ENCODE measurements at regions not wholly inside any gene's neighbourhood (a gene's known extent, or its start where the extent isn't known, plus 50 kb on each side); places are given as distances from the start of the nearest gene placed in this dataset.

DNA sequence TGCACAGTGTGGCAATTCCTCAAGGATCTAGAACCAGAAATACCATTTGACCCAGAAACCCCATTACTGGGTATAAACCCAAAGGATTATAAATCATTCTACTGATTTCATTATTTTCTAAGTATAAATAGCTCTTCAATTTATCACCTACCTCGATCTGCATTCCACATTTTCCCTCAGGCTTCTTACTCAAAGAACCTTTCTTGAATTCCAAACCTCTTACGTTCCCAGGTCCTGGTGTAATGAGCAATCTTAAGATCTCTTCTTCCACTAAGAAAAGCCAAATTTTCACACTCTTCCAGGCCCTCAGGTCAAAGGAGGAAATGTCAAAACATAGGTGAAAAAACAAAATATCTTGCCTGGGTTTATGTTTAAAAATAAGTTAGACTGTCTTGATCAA lies 237.3 kb upstream of the GPC6 start:
- Histone ChIP-seq H3K4me3 (no peak overlapping the region), H3K27me3 (ENCODE audit: control insufficient read depth in 3 of 3, insufficient read depth in 3 of 3, low read length in 2 of 3) (no peaks in the 10 kb centered on the region), H3K36me3 (ENCODE audit: control insufficient read depth in 4 of 4, insufficient read depth in 4 of 4, low read length in 4 of 4) (no peaks in the 10 kb centered on the region), H3K27ac (ENCODE audit: low read depth in 1 of 2, low read length in 1 of 2) (no peak overlapping the region), H3K9ac (ENCODE audit: insufficient read depth in 1 of 2, low read length in 2 of 2) (no peak overlapping the region), H3K9me3 (ENCODE audit: control insufficient read depth in 4 of 4, insufficient read depth in 3 of 4, low read length in 3 of 4) (no peaks in the 10 kb centered on the region), H3K4me1 (ENCODE audit: control insufficient read depth in 5 of 5, insufficient read depth in 5 of 5, low read length in 5 of 5) (no peaks in the 10 kb centered on the region)
- DNase-seq (no peak), ATAC-seq (ENCODE audit: insufficient read depth, low FRiP score) (no peak)
- TF ChIP-seq, protein P1, sequence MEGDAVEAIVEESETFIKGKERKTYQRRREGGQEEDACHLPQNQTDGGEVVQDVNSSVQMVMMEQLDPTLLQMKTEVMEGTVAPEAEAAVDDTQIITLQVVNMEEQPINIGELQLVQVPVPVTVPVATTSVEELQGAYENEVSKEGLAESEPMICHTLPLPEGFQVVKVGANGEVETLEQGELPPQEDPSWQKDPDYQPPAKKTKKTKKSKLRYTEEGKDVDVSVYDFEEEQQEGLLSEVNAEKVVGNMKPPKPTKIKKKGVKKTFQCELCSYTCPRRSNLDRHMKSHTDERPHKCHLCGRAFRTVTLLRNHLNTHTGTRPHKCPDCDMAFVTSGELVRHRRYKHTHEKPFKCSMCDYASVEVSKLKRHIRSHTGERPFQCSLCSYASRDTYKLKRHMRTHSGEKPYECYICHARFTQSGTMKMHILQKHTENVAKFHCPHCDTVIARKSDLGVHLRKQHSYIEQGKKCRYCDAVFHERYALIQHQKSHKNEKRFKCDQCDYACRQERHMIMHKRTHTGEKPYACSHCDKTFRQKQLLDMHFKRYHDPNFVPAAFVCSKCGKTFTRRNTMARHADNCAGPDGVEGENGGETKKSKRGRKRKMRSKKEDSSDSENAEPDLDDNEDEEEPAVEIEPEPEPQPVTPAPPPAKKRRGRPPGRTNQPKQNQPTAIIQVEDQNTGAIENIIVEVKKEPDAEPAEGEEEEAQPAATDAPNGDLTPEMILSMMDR (IDR thresholded peaks at IDR 0.05; ENCODE audit: control extremely low read depth, extremely low read depth), result no peak
- WGBS, 2 donors, result 57 to 59% methylated on average over 2 of the region's 2 CpGs

DNA sequence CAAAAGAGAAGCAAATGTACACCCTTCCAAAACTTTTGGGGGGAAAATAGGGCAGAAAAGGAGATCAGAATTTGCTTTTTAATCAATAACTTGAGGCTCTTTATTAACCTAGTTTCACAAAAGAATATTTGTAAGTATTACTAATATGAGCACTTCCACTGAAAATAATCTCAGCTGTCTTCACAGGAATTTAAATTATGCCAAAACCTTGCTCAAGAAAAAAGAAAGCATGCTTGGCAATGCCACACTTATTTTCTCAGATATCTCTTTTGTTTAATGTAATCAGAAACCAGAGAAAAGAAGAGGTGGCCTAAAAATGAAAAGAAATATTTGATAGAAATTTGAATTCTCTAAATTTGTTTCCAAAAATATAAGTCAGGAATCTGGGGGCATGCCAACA lies 234.9 kb upstream of the GPC6 start:
- ATAC-seq (ENCODE audit: insufficient read depth, low FRiP score), result no peak
- no peaks in the 10 kb centered on the region for H3K4me1 ChIP-seq (ENCODE audit: control insufficient read depth in 5 of 5, insufficient read depth in 5 of 5, low read length in 5 of 5)

DNA sequence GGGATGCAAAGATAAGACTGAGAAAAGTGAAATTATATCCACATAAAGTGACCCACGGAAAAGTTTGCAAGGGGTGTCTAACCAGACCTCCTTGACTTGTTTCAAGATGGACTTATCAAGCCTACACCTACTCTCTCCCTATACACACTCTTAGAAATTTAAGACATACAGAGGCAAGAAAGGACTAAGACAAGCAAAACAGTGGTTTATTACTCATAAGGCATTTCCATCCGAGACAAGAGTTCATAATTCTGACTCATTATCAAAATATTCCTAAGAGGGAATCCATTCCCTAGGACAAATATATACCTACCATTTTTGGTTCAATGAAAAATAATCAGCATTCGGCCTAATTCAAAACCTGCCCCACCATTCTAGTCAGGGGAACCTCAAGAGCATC lies 232.6 kb upstream of the GPC6 start:
- Histone ChIP-seq H3K4me3 (no peak overlapping the region), H3K9me3 (ENCODE audit: control insufficient read depth in 4 of 4, insufficient read depth in 3 of 4, low read length in 3 of 4) (peaks cover 0 to 3% (median 0%) of the 10 kb centered on the region in 4 donors), H3K36me3 (ENCODE audit: control insufficient read depth in 4 of 4, insufficient read depth in 4 of 4, low read length in 4 of 4) (no peaks in the 10 kb centered on the region), H3K27ac (ENCODE audit: low read depth in 1 of 2, low read length in 1 of 2) (no peak overlapping the region), H3K27me3 (ENCODE audit: control insufficient read depth in 3 of 3, insufficient read depth in 3 of 3, low read length in 2 of 3) (no peaks in the 10 kb centered on the region), H3K9ac (ENCODE audit: insufficient read depth in 1 of 2, low read length in 2 of 2) (no peak overlapping the region), H3K4me1 (ENCODE audit: control insufficient read depth in 5 of 5, insufficient read depth in 5 of 5, low read length in 5 of 5) (no peaks in the 10 kb centered on the region)
- TF ChIP-seq, protein P1 (IDR thresholded peaks at IDR 0.05; ENCODE audit: control extremely low read depth, extremely low read depth), result no peak
- 81 to 84% methylated on average over 3 of the region's 3 CpGs for WGBS, 2 donors
- DNase-seq (no peak), ATAC-seq (ENCODE audit: insufficient read depth, low FRiP score) (no peak)

More for the DNA sequence above, 234.9 kb upstream of the GPC6 start:
- H3K9me3 ChIP-seq (ENCODE audit: control insufficient read depth in 4 of 4, insufficient read depth in 3 of 4, low read length in 3 of 4), result no peaks in the 10 kb centered on the region
- no peak for DNase-seq
- TF ChIP-seq, protein P1 (IDR thresholded peaks at IDR 0.05; ENCODE audit: control extremely low read depth, extremely low read depth), result no peak
- H3K36me3 ChIP-seq (ENCODE audit: control insufficient read depth in 4 of 4, insufficient read depth in 4 of 4, low read length in 4 of 4), result no peaks in the 10 kb centered on the region
- H3K27ac ChIP-seq (ENCODE audit: low read depth in 1 of 2, low read length in 1 of 2), result no peak overlapping the region
- H3K27me3 ChIP-seq (ENCODE audit: control insufficient read depth in 3 of 3, insufficient read depth in 3 of 3, low read length in 2 of 3), result no peaks in the 10 kb centered on the region
- H3K4me3 ChIP-seq, result no peak overlapping the region
- no peak overlapping the region for H3K9ac ChIP-seq (ENCODE audit: insufficient read depth in 1 of 2, low read length in 2 of 2)

DNA sequence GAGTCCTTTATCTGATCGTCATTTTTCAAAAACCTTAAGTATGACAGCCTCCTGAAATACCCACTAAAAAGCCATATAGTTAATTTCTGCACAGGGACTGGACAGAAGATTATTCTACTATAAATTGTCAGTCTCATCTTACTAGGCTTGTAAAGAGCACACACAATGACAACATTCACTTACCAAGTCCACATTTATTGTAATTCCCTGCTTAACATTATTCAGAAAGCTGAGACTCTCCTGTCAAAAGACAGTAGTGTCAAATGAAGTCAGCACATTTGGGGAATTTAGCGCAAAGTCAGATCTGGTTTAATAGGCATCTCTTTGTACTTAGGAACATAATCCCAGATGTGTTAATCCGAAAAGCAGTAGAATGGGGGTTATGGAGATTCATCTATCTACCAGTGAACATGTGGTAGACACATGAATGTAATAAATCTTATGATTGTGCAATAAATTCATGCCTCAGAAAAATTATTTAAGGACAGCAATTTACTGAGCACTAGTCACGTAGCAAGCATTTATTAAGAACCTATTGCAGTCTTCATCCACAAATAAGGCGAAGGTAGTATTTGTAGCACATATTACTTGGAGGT lies 224.6 kb upstream of the GPC6 start:
- no peak for ATAC-seq (ENCODE audit: insufficient read depth, low FRiP score)
- no peaks in the 10 kb centered on the region for H3K27me3 ChIP-seq (ENCODE audit: control insufficient read depth in 3 of 3, insufficient read depth in 3 of 3, low read length in 2 of 3)
- TF ChIP-seq, protein P1 (IDR thresholded peaks at IDR 0.05; ENCODE audit: control extremely low read depth, extremely low read depth), result no peak
- WGBS, 2 donors, result 81 to 82% methylated on average over 5 of the region's 5 CpGs
- no peak overlapping the region for H3K27ac ChIP-seq (ENCODE audit: low read depth in 1 of 2, low read length in 1 of 2)
- H3K4me3 ChIP-seq, result no peak overlapping the region
- H3K36me3 ChIP-seq (ENCODE audit: control insufficient read depth in 4 of 4, insufficient read depth in 4 of 4, low read length in 4 of 4), result no peaks in the 10 kb centered on the region
- no peaks in the 10 kb centered on the region for H3K4me1 ChIP-seq (ENCODE audit: control insufficient read depth in 5 of 5, insufficient read depth in 5 of 5, low read length in 5 of 5)
- H3K9me3 ChIP-seq (ENCODE audit: control insufficient read depth in 4 of 4, insufficient read depth in 3 of 4, low read length in 3 of 4), result peaks cover 0 to 8% (median under 1%) of the 10 kb centered on the region in 4 donors
- no peak overlapping the region for H3K9ac ChIP-seq (ENCODE audit: insufficient read depth in 1 of 2, low read length in 2 of 2)
- DNase-seq, result no peak
